ENCODE measurements at regions not wholly inside any gene's neighbourhood (a gene's known extent, or its start where the extent isn't known, plus 50 kb on each side); places are given as distances from the start of the nearest gene placed in this dataset.

DNA sequence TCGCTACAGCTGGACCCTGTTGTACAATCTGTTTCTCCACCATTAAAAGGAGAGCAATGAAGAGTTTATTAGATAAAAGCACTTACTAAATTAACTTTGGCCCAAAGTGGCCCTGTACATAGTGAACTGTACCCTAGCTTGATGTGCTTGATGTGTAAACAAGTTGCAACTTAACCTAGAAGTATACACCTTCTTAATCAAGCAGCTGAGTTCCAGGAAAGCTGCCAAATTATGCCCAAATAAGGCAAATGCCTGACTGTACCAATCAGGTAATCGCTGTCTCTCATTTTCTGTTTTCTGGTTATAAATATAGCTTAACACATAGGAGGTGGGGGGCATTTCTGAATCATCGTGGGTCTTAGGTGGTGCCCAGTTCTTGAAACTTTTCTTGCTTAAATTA, 704.8 kb upstream of the CBLB start:
- DNase-seq: no peak
- H3K9me3 ChIP-seq: no peaks in the 10 kb centered on the region
- H3K27me3 ChIP-seq: no peaks in the 10 kb centered on the region
- no peaks in the 10 kb centered on the region for H3K36me3 ChIP-seq
- no peak overlapping the region for H3K4me3 ChIP-seq

DNA sequence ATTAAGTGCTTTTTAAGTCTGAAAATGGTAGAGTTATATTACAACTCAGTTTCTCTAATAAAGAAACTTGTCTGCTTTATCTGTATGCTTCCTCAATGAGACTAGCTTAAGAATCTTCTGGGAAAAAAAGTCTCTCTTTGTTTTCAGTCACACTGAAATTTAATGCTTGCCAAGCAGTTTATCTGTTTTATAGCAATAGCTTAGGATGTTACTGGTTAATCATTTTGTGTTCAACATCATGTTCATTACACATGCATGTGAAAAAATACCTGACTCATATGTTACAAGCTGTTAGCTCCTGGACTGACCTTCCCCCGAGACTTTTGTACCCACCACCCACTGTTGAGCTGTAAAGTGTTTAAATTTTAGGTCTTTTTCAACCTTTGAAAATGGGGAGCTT, 706.2 kb upstream of the CBLB start:
- Histone ChIP-seq H3K27me3 (no peaks in the 10 kb centered on the region), H3K9me3 (no peaks in the 10 kb centered on the region), H3K36me3 (no peaks in the 10 kb centered on the region), H3K4me3 (no peak overlapping the region)
- DNase-seq: no peak

DNA sequence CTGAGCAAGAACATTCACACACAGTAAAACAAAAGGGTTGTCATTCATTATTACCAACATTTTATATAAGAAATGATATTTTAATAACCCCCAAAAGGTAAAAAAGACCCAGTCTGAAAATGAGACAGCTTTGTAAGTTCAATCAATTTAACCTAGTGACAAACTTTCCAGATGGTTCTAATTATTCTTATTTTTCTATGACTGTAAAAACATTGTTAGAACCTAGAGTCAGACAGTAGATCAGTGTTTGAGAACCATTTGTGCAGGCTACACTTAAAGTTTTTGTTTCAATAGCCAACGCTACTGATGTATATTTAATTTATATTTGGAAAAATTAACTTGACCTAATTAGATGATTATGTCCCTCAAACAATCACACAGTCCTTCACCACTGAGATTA, 708.4 kb upstream of the CBLB start:
- no peak for DNase-seq
- Histone ChIP-seq H3K27me3 (no peaks in the 10 kb centered on the region), H3K9me3 (no peaks in the 10 kb centered on the region), H3K4me3 (no peak overlapping the region), H3K36me3 (no peaks in the 10 kb centered on the region)

DNA sequence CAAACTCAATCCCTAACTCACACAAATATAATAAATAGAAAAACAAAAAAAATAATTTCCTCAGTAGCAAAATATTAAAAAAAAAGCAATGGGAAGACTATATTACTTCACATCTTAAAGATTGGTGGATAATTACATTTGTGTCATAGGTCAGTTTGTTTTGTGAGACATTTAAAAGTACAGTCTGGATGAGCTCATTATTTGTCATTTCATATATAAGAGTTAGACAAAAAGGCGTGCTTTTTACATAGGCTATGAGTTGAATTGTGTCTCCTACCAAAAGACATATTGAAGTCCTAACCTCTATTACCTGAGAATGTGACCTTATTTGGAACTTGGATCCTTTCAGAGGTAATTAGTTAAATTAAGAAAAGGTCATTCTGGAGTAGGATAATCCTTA, 710.1 kb upstream of the CBLB start:
- DNase-seq: no peak
- H3K9me3 ChIP-seq: no peaks in the 10 kb centered on the region
- H3K36me3 ChIP-seq: no peaks in the 10 kb centered on the region
- no peaks in the 10 kb centered on the region for H3K27me3 ChIP-seq
- no peak overlapping the region for H3K4me3 ChIP-seq

DNA sequence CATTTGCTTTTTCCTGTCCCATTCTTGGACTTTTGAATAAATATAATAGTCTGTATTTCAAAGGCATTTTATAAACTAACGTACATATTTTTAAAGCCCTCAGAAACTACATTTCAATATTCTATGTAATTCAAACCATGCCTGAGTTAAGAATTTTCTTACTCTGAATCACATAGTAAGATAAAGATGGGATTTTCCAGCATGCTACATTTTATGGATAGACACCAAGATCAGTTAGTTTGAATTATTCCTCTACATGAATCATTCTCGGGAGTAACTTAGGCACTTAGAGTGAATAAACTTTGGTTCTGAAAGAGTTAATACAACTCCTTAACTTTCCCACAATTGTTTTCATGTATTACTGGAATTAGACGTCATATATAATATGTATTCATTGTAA, 713.3 kb upstream of the CBLB start:
- no peaks in the 10 kb centered on the region for H3K27me3 ChIP-seq
- no peaks in the 10 kb centered on the region for H3K36me3 ChIP-seq
- H3K4me3 ChIP-seq: no peak overlapping the region
- no peaks in the 10 kb centered on the region for H3K9me3 ChIP-seq
- no peak for DNase-seq

DNA sequence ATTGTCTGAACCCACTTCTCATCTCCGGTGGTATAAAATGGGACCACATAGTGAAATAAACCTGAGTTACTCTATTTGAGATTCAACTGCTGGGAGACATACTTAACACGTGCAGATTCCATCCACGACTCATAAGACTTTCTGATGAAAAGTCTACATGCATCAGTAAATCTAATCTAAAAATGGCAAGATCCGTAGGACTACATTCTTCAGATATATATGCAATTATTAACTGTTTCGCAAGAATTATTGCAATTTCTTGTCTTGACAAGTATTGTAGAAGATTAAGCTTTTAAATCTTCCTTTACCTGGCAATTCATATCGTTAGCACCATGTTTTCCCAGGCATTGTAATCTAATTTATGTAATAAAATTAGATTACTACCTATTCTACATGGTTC, 718.7 kb upstream of the CBLB start:
- Histone ChIP-seq H3K27me3 (no peaks in the 10 kb centered on the region), H3K9me3 (no peaks in the 10 kb centered on the region), H3K36me3 (no peaks in the 10 kb centered on the region), H3K4me3 (no peak overlapping the region)
- no peak for DNase-seq

DNA sequence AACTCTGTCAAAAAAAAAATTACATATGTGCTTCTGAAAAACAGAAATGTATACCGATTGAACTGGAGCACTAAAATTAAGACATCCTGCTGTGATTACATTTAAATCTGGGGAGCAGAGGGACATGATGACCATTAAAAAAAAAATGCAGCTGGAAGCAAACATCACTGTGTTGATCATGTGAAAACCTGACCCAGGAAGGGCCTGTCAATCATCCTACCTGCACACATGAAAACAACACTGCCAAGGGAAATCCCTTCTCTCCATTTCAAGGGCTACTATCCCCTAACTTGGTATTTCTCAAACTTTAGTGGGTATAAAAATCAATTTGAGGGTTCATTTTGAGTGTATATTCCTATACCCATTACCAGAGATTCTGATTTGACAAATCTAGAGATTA, 719.9 kb upstream of the CBLB start:
- Histone ChIP-seq H3K4me3 (no peak overlapping the region), H3K36me3 (no peaks in the 10 kb centered on the region), H3K27me3 (no peaks in the 10 kb centered on the region), H3K9me3 (no peaks in the 10 kb centered on the region)
- no peak for DNase-seq

DNA sequence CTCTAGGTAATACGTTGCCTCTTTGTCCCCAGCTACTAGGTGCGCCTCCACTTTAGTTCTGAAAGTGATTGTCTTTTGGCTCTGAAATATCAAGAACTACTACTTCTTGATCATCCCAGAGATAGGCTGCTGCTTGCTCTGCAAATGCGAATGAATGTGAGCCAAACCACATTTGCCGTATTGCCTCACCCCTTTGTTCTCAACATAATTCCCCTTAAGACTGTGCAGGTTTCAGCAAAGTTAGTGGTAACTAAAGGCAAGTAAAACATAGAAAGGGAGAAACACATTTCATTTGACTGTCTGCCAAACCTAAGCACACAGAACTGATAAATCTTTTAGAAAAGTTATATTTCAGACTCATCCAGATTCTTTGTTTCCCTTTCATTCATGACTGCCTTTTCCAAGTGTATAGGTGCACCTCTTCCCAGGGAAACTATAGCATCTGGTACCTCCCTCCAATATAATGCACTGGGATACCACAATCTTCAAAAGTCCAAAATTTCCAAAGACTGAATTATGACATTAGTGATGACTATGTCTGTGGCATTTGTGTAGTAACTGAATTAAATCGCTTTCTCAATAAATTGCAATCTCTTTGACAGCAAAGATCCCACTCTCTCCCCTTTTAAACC, 720.6 kb upstream of the CBLB start:
- Histone ChIP-seq H3K27me3 (no peaks in the 10 kb centered on the region), H3K9me3 (no peaks in the 10 kb centered on the region), H3K4me3 (no peak overlapping the region), H3K36me3 (no peaks in the 10 kb centered on the region)
- DNase-seq: no peak

DNA sequence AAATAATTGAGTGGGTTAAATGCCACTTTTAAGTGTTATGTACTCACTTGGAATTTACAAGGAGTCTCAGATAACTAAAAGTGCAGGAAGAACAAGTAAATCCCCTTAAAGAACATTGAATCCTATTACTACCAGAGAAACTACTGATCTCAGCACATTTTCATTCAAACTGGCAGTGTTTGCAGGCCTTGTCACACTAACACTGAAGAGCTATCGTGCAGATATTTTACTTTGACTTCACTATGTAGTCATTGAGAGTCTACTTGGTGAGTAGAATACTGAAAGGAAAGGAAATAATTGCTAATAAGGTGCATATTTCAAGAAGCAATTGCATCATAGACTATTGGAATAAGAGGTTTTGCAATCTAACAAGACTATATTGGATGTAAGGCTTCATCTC, 721.4 kb upstream of the CBLB start:
- no peak overlapping the region for H3K4me3 ChIP-seq
- no peaks in the 10 kb centered on the region for H3K36me3 ChIP-seq
- H3K27me3 ChIP-seq: no peaks in the 10 kb centered on the region
- no peak for DNase-seq
- no peaks in the 10 kb centered on the region for H3K9me3 ChIP-seq

DNA sequence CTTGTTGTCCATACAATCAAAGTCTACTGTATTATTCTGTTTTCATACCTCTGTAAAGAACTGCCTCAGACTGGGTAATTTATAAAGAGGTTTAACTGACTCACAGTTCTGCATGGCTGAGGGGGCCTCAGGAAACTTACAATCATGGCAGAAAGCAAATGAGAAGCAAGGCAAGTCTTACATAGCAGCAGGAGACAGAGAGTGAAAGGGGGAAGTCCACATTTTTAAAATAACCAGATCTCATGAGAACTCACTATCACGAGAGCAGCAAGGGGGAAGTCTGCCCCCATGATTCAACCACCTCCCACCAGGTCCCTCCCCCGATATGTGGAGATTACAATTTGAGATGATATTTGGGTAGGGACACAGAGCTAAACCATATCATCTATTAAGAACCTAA, 724.6 kb upstream of the CBLB start:
- Histone ChIP-seq H3K36me3 (no peaks in the 10 kb centered on the region), H3K9me3 (peaks cover 5% of the 10 kb centered on the region; the same call in 1 of the 2 replicates), H3K4me3 (no peak overlapping the region), H3K27me3 (no peaks in the 10 kb centered on the region)
- DNase-seq: no peak

DNA sequence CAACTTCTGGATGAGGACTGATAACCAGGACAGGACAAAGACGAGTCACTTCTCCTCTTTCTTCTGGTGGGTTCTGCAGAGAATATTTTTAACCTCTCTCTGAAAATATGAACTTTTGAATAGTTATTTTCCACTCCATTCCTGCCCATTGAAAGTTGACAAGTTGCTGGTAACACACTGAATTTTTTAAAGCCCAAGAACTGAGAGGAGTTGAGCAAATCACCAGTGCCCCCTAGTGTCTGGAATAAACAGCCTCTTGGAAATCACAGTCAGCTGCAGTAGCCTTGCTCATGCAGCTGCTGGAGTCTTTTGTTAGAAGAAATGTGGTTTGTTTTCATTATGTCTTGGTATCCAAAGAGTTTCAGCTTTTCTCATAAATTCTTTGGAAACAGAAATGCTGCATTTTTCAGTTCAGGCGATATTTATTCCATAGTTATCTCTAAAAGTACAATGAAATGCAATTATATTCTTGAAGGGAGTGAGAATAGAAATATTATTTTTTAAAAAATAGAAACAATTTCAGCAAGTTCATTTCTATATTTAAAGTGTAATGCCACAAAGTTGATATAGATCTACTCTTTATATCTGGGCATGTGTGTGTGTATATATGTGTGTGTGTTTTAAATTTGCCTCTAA, 741.0 kb upstream of the CBLB start:
- H3K36me3 ChIP-seq: no peaks in the 10 kb centered on the region
- H3K4me3 ChIP-seq: no peak overlapping the region
- no peaks in the 10 kb centered on the region for H3K27me3 ChIP-seq
- H3K9me3 ChIP-seq: peaks cover 7% of the 10 kb centered on the region; the same call in 1 of the 2 replicates
- DNase-seq: peak; percentile 53

DNA sequence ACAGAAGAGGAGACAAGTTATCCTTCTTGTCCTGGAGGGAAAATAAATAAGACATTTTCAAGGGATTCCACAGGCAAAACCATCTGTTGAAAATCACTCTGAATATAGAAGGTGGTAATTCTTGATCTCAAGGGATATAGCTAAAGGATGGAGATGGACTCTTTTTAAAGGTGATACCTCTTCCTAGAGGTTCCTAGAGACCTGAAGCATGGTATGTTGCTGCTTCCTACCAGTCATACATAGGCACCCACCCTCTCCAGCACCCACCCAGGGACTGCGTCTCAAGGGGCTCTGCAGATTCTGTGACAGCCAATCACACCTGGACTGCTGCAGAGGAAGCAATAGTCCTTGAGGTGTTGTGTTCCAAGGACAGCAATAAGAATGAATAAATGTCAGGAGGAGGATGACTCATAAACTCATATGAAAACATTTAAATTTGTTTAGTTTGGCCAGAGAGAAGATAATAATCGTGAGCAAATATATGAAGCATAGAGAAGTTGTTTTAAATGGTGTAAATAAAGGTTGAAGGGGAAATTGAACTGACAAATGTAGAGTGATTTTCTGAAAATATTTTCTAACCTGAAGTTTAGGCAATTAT, 741.6 kb upstream of the CBLB start:
- DNase-seq: no peak
- Histone ChIP-seq H3K27me3 (no peaks in the 10 kb centered on the region), H3K4me3 (no peak overlapping the region), H3K9me3 (peaks cover 7% of the 10 kb centered on the region), H3K36me3 (no peaks in the 10 kb centered on the region)

DNA sequence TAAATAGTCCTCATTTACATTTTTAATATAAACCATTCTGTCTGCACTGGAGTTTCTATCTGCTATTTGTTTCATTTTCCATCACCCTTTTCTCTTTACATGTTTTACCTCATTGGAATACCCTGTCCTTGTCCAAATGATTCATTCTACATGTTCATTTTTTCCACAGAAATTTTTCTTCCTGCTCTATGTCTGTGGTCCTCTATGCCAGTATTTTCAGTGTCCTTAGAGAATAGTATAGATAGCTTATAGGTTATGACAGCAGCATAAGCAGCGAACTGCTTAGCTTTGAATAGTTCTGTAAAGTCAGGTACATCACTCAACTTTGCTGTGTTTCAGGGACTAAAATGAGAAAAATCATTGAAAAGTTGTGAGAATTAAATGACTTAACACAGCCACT, 742.3 kb upstream of the CBLB start:
- no peaks in the 10 kb centered on the region for H3K27me3 ChIP-seq
- H3K4me3 ChIP-seq: no peak overlapping the region
- H3K36me3 ChIP-seq: no peaks in the 10 kb centered on the region
- DNase-seq: no peak
- peaks cover 7% of the 10 kb centered on the region for H3K9me3 ChIP-seq

DNA sequence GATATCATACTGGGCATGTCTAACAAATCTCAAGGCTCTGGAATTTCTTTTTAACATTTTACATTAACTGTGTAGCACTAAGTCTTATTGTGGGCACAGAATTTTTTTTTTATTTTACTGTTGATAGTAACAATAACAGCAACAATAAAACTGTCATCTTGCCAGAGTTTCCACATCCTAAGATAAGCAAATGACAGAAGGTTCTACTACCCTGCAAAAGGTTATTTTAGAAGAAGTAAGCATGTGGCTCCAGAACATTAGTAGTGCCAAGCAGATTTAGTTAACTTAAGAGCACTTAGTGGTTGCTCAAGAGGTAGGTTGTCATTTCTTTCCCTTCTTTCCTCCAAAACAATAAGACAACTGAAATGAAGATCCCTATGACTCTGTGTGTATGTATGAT, 743.0 kb upstream of the CBLB start:
- H3K36me3 ChIP-seq: no peaks in the 10 kb centered on the region
- H3K27me3 ChIP-seq: no peaks in the 10 kb centered on the region
- DNase-seq: no peak
- H3K4me3 ChIP-seq: no peak overlapping the region
- peaks cover 7% of the 10 kb centered on the region for H3K9me3 ChIP-seq

DNA sequence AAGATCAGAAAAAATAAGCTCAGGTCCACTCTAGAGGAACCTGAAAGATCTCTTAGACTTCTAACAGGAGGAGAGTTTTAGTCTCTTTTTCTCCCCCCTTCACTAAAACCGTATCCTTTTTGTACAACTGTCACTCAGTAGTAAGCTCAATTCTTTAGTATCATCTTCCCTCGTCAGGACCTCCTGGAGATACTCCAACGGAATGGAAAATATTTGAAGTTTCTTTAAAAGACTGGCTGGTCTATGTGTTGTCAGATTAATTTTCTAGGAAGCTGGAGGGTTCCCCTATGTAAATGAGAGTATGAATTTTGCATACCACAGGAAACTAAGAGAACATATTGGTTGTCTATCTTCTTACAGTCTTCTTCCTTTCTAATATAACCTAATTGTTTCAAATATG, 747.7 kb upstream of the CBLB start:
- H3K36me3 ChIP-seq: no peaks in the 10 kb centered on the region
- no peak overlapping the region for H3K4me3 ChIP-seq
- no peak for DNase-seq
- no peaks in the 10 kb centered on the region for H3K27me3 ChIP-seq
- peaks cover 5% of the 10 kb centered on the region for H3K9me3 ChIP-seq

DNA sequence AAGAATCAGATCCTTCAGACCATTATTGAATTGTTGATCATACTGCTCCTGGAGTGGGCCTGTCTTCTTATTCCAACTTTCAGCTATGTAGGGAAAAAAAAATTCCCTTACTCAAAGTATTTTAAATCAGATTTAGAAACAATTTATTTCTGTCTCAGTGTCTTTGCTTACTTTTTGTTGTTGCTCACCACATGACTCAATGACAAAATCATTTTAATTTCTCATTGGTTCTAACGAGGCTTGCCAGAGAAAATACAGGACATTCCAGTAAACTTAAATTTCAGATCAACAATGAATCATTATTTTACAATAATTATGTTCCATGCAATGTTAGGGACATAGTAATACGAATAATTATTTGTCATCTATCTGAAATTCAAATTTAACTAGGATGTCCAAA, 748.5 kb upstream of the CBLB start:
- DNase-seq: no peak
- H3K27me3 ChIP-seq: no peaks in the 10 kb centered on the region

DNA sequence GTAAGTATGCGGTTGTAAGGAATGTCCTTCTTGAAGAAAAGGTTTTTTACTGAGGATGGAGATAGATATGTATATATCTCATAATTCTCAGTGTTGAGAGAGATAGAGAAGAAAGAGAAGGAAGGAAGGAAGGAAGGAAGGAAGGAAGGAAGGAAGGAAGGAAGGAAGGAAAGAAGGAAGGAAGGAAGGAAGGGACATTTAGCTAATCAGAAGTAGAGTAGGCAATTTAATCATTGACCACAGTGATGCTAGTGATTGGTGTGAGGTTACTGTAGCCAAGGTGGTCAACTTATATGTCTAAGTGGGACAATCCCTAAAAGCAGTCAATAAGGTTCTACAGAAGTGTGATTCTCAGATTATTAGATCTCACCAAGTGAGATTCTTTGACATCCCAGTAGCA, 751.8 kb upstream of the CBLB start:
- DNase-seq: no peak
- H3K27me3 ChIP-seq: no peaks in the 10 kb centered on the region
- H3K4me3 ChIP-seq: no peak overlapping the region
- peaks cover 8% of the 10 kb centered on the region for H3K9me3 ChIP-seq
- H3K36me3 ChIP-seq: no peaks in the 10 kb centered on the region

More for the DNA sequence above, 748.5 kb upstream of the CBLB start:
- Histone ChIP-seq H3K4me3 (no peak overlapping the region), H3K36me3 (no peaks in the 10 kb centered on the region), H3K9me3 (peaks cover 5% of the 10 kb centered on the region)

DNA sequence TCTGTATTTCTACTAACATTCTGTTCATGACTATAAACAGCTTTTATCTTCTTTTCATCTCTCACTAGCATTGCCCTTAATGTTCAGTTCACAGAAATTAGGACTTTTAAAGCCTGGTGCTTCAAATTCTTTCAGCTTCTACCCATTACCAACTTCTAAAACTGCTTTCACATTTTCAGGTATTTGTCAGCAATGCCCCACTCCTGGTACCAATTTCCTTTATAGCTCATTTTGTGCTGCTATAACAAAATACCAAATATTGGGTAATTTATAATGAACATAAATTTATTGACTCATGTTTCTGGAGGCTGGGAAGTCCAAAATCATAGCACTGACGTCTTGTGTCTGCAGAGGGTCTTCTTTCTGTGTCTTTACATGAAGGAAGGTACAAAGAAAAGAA, 753.1 kb upstream of the CCDC54 start:
- Histone ChIP-seq H3K27me3 (no peaks in the 10 kb centered on the region), H3K9me3 (peaks cover 8% of the 10 kb centered on the region), H3K36me3 (no peaks in the 10 kb centered on the region), H3K4me3 (no peak overlapping the region)
- no peak for DNase-seq

Measured in MG63 (cell line).